IgD-negative memory B cell (primary cell): ENCODE measurements at regions not wholly inside any gene's neighbourhood (a gene's known extent, or its start where the extent isn't known, plus 50 kb on each side); places are given as distances from the start of the nearest gene placed in this dataset.

ENCODE experiments used
- H3K27ac Mint-ChIP-seq, 3 donors: one replicate each; pipeline ENCODE4 v1.8.0; 2020 to 2022; ENCODE audit warnings: mild to moderate bottlenecking in 3 of 3, mixed read lengths in 3 of 3, moderate library complexity in 1 of 3
- H3K27me3 Mint-ChIP-seq: one replicate; pipeline ENCODE4 v1.8.0; 2021; ENCODE audit warnings: mixed read lengths
- H3K36me3 Mint-ChIP-seq: one replicate; pipeline ENCODE4 v1.8.0; 2020; ENCODE audit warnings: mild to moderate bottlenecking, mixed read lengths
- H3K4me1 Mint-ChIP-seq, 3 donors: one replicate each; pipeline ENCODE4 v1.8.0; 2020 to 2022; ENCODE audit warnings: mixed read lengths in 3 of 3, mild to moderate bottlenecking in 1 of 3
- H3K4me3 Mint-ChIP-seq, 4 donors: one replicate each; pipeline ENCODE4 v1.8.0; 2020 to 2022; ENCODE audit warnings: mild to moderate bottlenecking in 4 of 4, mixed read lengths in 4 of 4, moderate library complexity in 3 of 4
- H3K9me3 Mint-ChIP-seq, 3 donors: one replicate each; pipeline ENCODE4 v1.8.0; 2020 to 2021; ENCODE audit warnings: mixed read lengths in 3 of 3, mild to moderate bottlenecking in 1 of 3

DNA sequence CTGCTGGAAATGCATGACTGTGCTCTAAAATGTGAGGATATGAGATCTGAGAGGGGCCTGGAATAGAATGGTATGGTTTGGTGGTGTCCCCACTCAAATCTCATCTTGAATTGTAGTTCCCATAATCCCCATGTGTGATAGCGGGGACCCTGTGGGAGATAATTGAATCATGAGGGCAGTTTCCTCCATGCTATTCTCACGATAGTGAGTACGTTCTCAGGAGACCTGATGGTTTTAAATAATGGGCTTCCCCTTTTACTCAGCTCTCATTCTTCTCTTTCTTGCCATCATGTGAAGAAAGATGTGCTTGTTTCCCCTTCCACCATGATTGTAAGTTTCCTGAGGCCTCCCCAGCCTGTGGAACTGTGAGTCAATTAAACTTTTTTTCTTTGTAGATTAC, 133.6 kb upstream of the ADAMTS16 start:
- no peaks in the 10 kb centered on the region for H3K27me3 Mint-ChIP-seq
- H3K9me3 Mint-ChIP-seq: peaks cover 4 to 14% (median 10%) of the 10 kb centered on the region in 3 donors
- H3K27ac Mint-ChIP-seq: no peak overlapping the region
- H3K36me3 Mint-ChIP-seq: no peaks in the 10 kb centered on the region
- H3K4me1 Mint-ChIP-seq: no peaks in the 10 kb centered on the region
- H3K4me3 Mint-ChIP-seq: no peak overlapping the region

DNA sequence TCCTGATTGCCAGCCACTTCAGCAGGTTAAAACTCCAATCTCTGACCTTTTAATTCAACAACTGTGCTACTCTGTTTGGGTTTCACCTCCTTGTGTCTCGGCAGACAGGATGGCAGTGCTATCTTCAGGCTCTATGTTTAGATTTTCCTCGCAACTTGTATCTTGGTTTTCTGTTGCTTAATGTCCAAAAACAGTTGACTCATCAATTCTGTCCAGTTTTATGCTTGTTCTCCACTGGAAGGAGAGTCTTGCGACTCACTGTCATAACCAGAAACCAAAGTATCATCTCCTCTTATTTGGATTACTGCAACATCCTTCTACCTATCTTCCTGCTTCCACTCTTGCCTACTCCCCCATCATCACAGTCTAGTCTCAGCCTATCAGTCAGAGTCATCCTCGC, 130.9 kb upstream of the ADAMTS16 start:
- Mint-ChIP-seq H3K27ac (no peak overlapping the region), H3K4me1 (no peaks in the 10 kb centered on the region), H3K9me3 (peaks cover 4 to 17% (median 11%) of the 10 kb centered on the region in 3 donors), H3K36me3 (no peaks in the 10 kb centered on the region), H3K4me3 (no peak overlapping the region), H3K27me3 (no peaks in the 10 kb centered on the region)

DNA sequence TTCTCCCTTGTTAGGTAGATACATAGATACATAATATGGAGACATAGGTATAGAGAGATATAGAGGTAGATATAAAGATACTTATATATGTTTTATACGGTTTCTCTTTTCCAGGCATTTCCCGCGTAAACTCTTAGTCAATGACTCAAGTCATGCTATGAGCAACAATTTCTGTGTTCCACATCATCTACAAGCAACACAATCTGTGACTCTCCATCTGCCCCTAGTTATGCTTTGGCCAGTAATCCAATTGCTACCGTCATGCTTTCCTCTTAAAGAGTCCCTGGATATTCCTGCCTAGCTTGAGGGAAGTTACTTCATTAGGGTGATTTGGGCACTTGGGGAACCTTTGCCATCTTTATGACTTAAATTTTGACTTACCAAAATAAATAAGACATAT, 129.0 kb upstream of the ADAMTS16 start:
- no peaks in the 10 kb centered on the region for H3K27me3 Mint-ChIP-seq
- no peaks in the 10 kb centered on the region for H3K36me3 Mint-ChIP-seq
- peaks cover 4 to 11% (median 10%) of the 10 kb centered on the region in 3 donors for H3K9me3 Mint-ChIP-seq
- H3K4me1 Mint-ChIP-seq: no peaks in the 10 kb centered on the region
- H3K4me3 Mint-ChIP-seq: no peak overlapping the region
- H3K27ac Mint-ChIP-seq: no peak overlapping the region

- Mint-ChIP-seq H3K4me3 (no peak overlapping the region), H3K36me3 (no peaks in the 10 kb centered on the region), H3K4me1 (no peaks in the 10 kb centered on the region), H3K27ac (no peak overlapping the region), H3K27me3 (peaks cover 2% of the 10 kb centered on the region), H3K9me3 (peaks cover 6 to 10% (median 7%) of the 10 kb centered on the region in 3 donors)
Measured at GRCh38 chr5:5014586-5015235, 125.4 kb upstream of the ADAMTS16 start.

DNA sequence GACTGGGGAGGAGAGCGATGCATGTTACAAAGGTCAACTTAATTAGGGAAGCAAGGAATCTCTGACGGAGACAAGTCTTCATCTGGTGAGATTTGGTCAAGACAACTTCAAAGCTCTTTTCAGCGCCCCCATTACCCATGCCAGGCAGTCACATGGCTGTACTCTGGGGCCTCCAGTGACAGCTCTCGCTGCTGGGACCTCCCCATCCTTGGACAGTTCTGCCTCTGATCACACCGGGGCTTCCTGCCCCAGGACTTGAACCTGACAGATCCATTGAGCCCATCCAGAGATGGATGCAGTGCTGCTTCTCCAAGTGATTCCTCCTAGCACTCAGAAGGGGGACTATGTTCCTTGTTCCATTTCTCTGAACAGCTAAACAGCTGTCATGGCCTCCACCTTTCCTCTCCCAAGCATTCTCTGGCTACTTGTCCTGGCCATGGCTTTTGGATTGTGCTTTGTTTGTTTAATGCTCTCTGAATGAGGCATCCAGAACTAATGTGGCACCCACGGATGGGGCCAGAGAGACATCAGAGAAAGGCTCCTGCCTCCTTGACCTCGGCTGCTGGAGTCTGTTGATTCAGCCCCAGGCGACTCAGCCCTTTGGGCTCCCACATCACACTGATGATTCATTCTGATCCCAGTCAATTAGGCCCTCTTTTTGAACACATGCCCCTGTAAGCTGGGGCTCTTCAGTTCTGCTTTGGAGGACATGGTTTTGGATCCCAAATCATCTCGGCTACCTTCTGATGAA, 122.1 kb upstream of the ADAMTS16 start:
- no peak overlapping the region for H3K4me3 Mint-ChIP-seq
- no peaks in the 10 kb centered on the region for H3K36me3 Mint-ChIP-seq
- H3K4me1 Mint-ChIP-seq: no peaks in the 10 kb centered on the region
- H3K27me3 Mint-ChIP-seq: peaks cover 2% of the 10 kb centered on the region
- peaks cover 2 to 10% (median 3%) of the 10 kb centered on the region in 3 donors for H3K9me3 Mint-ChIP-seq
- H3K27ac Mint-ChIP-seq: no peak overlapping the region

- no peak overlapping the region for H3K4me3 Mint-ChIP-seq
- peaks cover 2% of the 10 kb centered on the region for H3K27me3 Mint-ChIP-seq
- no peaks in the 10 kb centered on the region for H3K4me1 Mint-ChIP-seq
- peaks cover 0 to 10% (median 0%) of the 10 kb centered on the region in 3 donors for H3K9me3 Mint-ChIP-seq
- H3K27ac Mint-ChIP-seq: no peak overlapping the region
- H3K36me3 Mint-ChIP-seq: no peaks in the 10 kb centered on the region
Measured at GRCh38 chr5:5018578-5018970, 121.6 kb upstream of the ADAMTS16 start.

DNA sequence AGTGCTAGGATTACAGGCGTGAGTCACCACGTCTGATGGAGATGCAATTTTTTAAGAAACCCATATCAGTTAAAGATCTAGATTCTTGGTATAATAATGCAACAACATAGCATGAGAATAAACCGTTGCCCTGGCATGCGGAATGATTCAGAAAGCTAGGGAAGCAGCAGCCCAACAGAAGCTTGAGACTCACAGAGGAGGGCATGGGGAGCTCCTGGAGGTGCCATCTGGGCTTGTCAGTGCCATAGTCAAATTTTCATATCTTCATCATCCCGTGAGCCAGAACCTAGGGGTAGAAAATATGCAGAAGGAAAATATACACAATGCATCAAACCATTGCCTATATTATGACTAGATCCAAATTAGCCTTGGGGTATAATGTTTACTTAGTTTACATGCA, 118.7 kb upstream of the ADAMTS16 start:
- no peaks in the 10 kb centered on the region for H3K36me3 Mint-ChIP-seq
- no peak overlapping the region for H3K27ac Mint-ChIP-seq
- no peak overlapping the region for H3K4me3 Mint-ChIP-seq
- H3K4me1 Mint-ChIP-seq: peaks cover 0 to 9% (median 8%) of the 10 kb centered on the region in 3 donors
- peaks cover 2% of the 10 kb centered on the region for H3K27me3 Mint-ChIP-seq
- H3K9me3 Mint-ChIP-seq: peaks cover 0 to 10% (median 0%) of the 10 kb centered on the region in 3 donors

DNA sequence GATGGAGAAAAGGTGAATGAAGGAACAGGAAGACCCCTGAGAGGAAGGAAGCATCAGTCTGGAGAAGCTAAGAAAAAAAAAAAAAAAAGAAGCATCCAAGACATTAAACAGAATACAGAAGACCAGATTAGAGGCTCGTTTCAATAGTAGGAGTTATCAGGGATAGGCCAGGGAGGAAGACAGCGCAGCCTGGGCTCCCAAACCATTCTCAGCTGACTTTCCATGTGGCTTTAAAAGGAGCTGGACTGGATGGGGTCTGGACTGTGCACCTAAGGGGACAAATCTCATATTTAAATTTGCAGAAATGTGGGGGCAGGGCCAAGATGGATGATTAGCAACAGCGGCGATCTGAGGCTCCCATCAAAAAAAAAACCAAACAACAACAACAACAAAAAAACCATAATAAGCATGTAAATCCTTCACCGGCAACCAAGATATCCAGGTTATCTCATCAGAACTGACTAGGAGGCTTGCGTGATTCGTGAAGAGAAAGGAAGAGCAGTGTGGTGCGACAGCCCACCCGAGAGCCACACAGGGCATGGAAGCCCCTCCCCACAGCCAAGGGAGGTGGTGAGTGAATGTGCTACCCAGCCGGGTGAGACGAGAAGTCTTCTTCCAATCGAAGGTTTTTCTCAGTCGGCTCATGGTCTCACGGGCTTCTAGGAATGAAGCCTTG, 114.9 kb upstream of the ADAMTS16 start:
- Mint-ChIP-seq H3K4me1 (peaks cover 3 to 9% (median 8%) of the 10 kb centered on the region in 3 donors), H3K36me3 (no peaks in the 10 kb centered on the region), H3K9me3 (peaks cover 0 to 2% (median 0%) of the 10 kb centered on the region in 3 donors), H3K27me3 (no peaks in the 10 kb centered on the region), H3K4me3 (peak overlapping the region in 3 of 4 donors; percentile 24 to 79 (median 32)), H3K27ac (no peak overlapping the region)

GRCh38 chr5:5025774-5026408, 114.2 kb upstream of the ADAMTS16 start:
- Mint-ChIP-seq H3K4me3 (peak overlapping the region in 3 of 4 donors; percentile 14 to 79 (median 61)), H3K27ac (no peak overlapping the region), H3K36me3 (no peaks in the 10 kb centered on the region), H3K27me3 (no peaks in the 10 kb centered on the region), H3K9me3 (peaks cover 0 to 4% (median 0%) of the 10 kb centered on the region in 3 donors), H3K4me1 (peaks cover 3 to 9% (median 8%) of the 10 kb centered on the region in 3 donors)

DNA sequence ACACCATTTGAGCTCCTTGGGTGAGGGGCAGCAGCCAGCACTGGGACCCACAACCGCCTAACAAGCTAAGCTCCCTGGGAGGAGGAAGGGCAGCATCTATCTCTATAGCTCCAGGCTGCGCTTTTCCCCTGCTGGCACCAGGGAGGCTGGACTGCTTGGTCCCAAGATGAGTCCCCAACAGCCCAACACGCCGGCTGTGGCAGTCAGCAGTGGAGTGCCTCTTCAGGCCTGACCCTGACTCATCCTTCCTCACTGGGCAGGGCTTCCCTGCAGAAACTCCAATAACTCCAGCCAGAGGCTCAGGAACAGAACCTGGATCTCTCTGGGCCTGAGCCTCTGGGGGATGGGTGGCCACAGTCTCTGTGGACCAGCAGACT, 113.7 kb upstream of the ADAMTS16 start:
- H3K4me3 Mint-ChIP-seq: peak overlapping the region in 1 of 4 donors; percentile 23
- H3K27me3 Mint-ChIP-seq: no peaks in the 10 kb centered on the region
- no peak overlapping the region for H3K27ac Mint-ChIP-seq
- peaks cover 3 to 9% (median 8%) of the 10 kb centered on the region in 3 donors for H3K4me1 Mint-ChIP-seq
- peaks cover 0 to 4% (median 0%) of the 10 kb centered on the region in 3 donors for H3K9me3 Mint-ChIP-seq
- no peaks in the 10 kb centered on the region for H3K36me3 Mint-ChIP-seq

DNA sequence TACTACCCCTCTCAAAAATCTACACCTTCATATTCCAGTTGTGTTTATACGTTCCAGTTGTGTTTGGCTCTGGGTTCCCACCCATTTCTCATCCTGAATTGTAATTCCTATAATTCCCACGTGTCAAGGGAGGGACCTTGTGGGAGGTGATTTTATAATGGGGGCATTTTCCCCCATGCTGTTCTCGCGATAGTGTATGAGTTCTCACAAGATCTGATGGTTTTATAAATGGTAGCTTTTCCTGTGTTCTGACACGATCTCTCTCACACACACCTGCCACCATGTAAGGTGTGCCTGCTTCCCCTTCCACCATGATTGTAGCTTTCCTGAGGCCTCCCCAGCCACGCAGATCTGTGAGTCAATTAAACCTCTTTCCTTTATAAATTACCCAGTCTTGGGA, 108.5 kb upstream of the ADAMTS16 start:
- no peaks in the 10 kb centered on the region for H3K36me3 Mint-ChIP-seq
- H3K4me1 Mint-ChIP-seq: peaks cover 0 to 3% (median 0%) of the 10 kb centered on the region in 3 donors
- H3K27ac Mint-ChIP-seq: no peak overlapping the region
- H3K27me3 Mint-ChIP-seq: no peaks in the 10 kb centered on the region
- peaks cover 3 to 4% (median 4%) of the 10 kb centered on the region in 3 donors for H3K9me3 Mint-ChIP-seq
- no peak overlapping the region for H3K4me3 Mint-ChIP-seq

- Mint-ChIP-seq H3K9me3 (peaks cover 0 to 5% (median 1%) of the 10 kb centered on the region in 3 donors), H3K27ac (no peak overlapping the region), H3K4me1 (no peaks in the 10 kb centered on the region), H3K27me3 (no peaks in the 10 kb centered on the region), H3K4me3 (no peak overlapping the region), H3K36me3 (no peaks in the 10 kb centered on the region)
Measured at GRCh38 chr5:5037674-5038073, 102.5 kb upstream of the ADAMTS16 start.

- no peak overlapping the region for H3K27ac Mint-ChIP-seq
- peaks cover 0 to 2% (median 1%) of the 10 kb centered on the region in 3 donors for H3K9me3 Mint-ChIP-seq
- no peak overlapping the region for H3K4me3 Mint-ChIP-seq
- no peaks in the 10 kb centered on the region for H3K27me3 Mint-ChIP-seq
- no peaks in the 10 kb centered on the region for H3K4me1 Mint-ChIP-seq
- H3K36me3 Mint-ChIP-seq: no peaks in the 10 kb centered on the region
Measured at GRCh38 chr5:5039918-5040317, 100.2 kb upstream of the ADAMTS16 start.

- Mint-ChIP-seq H3K27me3 (no peaks in the 10 kb centered on the region), H3K27ac (no peak overlapping the region), H3K36me3 (no peaks in the 10 kb centered on the region), H3K4me3 (no peak overlapping the region), H3K9me3 (peaks cover 0 to 2% (median 1%) of the 10 kb centered on the region in 3 donors), H3K4me1 (peaks cover 0 to 2% (median 0%) of the 10 kb centered on the region in 3 donors)
Measured at GRCh38 chr5:5040712-5041111, 99.4 kb upstream of the ADAMTS16 start.

- Mint-ChIP-seq H3K4me3 (no peak overlapping the region), H3K36me3 (no peaks in the 10 kb centered on the region), H3K9me3 (peaks cover 0 to 1% (median 0%) of the 10 kb centered on the region in 3 donors), H3K4me1 (peaks cover 0 to 2% (median 0%) of the 10 kb centered on the region in 3 donors), H3K27me3 (no peaks in the 10 kb centered on the region), H3K27ac (no peak overlapping the region)
Measured at GRCh38 chr5:5042806-5043205, 97.3 kb upstream of the ADAMTS16 start.
